Activated CD4-positive, alpha-beta T cell treated with anti-CD3 and anti-CD28 coated beads, Interleukin-2, Interleukin-6, amounts not matched to agents 100 ng/mL and 50 ng/mL, durations not matched to agents 16 hours and 8 hours (primary cell): ENCODE measurements at regions not wholly inside any gene's neighbourhood (a gene's known extent, or its start where the extent isn't known, plus 50 kb on each side); places are given as distances from the start of the nearest gene placed in this dataset.

Experiments
- DNase-seq: peaks from one replicate; pipeline ENCODE4 v3.0.0-alpha.2; 2020

- no peak for DNase-seq
Measured at GRCh38 chr15:93706495-93707292, 524.7 kb upstream of the MCTP2 start.

- no peak for DNase-seq
Measured at GRCh38 chr15:93705753-93706455, 525.5 kb upstream of the MCTP2 start.

- DNase-seq = no peak
Measured at GRCh38 chr15:93703092-93703739, 528.1 kb upstream of the MCTP2 start.

- DNase-seq = no peak
Measured at GRCh38 chr15:93700051-93700450, 531.3 kb upstream of the MCTP2 start.

GRCh38 chr15:93694033-93694432 is 537.3 kb upstream of the MCTP2 start:
- DNase-seq = no peak

GRCh38 chr15:93683651-93684050 is 547.7 kb upstream of the MCTP2 start:
- no peak for DNase-seq

GRCh38 chr15:93671387-93671943 is 559.9 kb upstream of the MCTP2 start:
- DNase-seq = no peak

GRCh38 chr15:93670931-93671330 is 560.4 kb upstream of the MCTP2 start:
- no peak for DNase-seq

GRCh38 chr15:93664213-93664956 is 567.0 kb upstream of the MCTP2 start:
- DNase-seq = no peak

GRCh38 chr15:93662162-93662885 is 569.0 kb upstream of the MCTP2 start:
- DNase-seq = no peak

GRCh38 chr15:93658026-93658816 is 569.2 kb upstream of the RGMA start:
- DNase-seq = no peak

- no peak for DNase-seq
Measured at GRCh38 chr15:93656041-93656440, 567.0 kb upstream of the RGMA start.

- no peak for DNase-seq
Measured at GRCh38 chr15:93649691-93650235, 560.8 kb upstream of the RGMA start.

- no peak for DNase-seq
Measured at GRCh38 chr15:93646193-93646592, 557.2 kb upstream of the RGMA start.

- no peak for DNase-seq
Measured at GRCh38 chr15:93645594-93645993, 556.6 kb upstream of the RGMA start.

GRCh38 chr15:93644595-93644994 is 555.6 kb upstream of the RGMA start:
- no peak for DNase-seq

- DNase-seq = no peak
Measured at GRCh38 chr15:93640411-93640962, 551.5 kb upstream of the RGMA start.

- DNase-seq = no peak
Measured at GRCh38 chr15:93631958-93632618, 543.1 kb upstream of the RGMA start.

GRCh38 chr15:93619597-93619996 is 530.6 kb upstream of the RGMA start:
- DNase-seq = no peak

- DNase-seq = no peak
Measured at GRCh38 chr15:93617443-93617842, 528.4 kb upstream of the RGMA start.
